ENCODE measurements at regions not wholly inside any gene's neighbourhood (a gene's known extent, or its start where the extent isn't known, plus 50 kb on each side); places are given as distances from the start of the nearest gene placed in this dataset.
"Not testable (repeated sequence)": the region's sequence is repeated elsewhere in the genome, so short reads cannot be mapped to it uniquely, and the experiment has no call there.

DNA sequence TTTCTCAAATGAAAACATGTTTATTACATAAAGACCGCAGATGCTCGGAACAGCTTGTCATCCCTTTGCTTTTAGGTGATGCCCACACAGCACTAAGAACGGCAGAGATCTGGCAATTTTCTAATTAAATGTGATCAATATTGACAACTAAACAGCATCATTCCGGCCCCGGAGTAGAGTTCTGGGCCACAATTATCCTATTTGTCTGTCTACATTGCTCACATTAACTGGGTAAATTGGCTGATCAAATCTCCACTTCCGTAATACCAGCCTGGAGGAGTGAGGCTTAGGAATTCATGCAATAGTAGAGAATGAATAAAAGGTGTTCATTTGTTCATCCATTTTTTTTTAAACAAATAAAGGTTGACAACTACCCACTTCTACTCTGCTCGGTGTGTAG lies 245.1 kb upstream of the C9orf72 start:
- DNase-seq (ENCODE audit: low read depth): no peak
- no peak for TF ChIP-seq CTCF (conservative IDR thresholded peaks at IDR 0.05; ENCODE audit: low read length)
- no peak overlapping the region for H3K4me3 ChIP-seq (ENCODE audit: low read length)

- no peak for DNase-seq (ENCODE audit: low read depth)
- no peak for TF ChIP-seq CTCF (conservative IDR thresholded peaks at IDR 0.05; ENCODE audit: low read length)
- no peak overlapping the region for H3K4me3 ChIP-seq (ENCODE audit: low read length)
These were observed 255.6 kb upstream of the C9orf72 start for GRCh38 chr9:27828908-27829307.

GRCh38 chr9:27829621-27830020 lies 256.3 kb upstream of the C9orf72 start:
- TF ChIP-seq CTCF (conservative IDR thresholded peaks at IDR 0.05; ENCODE audit: low read length): no peak
- DNase-seq (ENCODE audit: low read depth): no peak
- no peak overlapping the region for H3K4me3 ChIP-seq (ENCODE audit: low read length)

GRCh38 chr9:27832108-27832507 lies 258.8 kb upstream of the C9orf72 start:
- not testable (repeated sequence) for DNase-seq (ENCODE audit: low read depth)

DNA sequence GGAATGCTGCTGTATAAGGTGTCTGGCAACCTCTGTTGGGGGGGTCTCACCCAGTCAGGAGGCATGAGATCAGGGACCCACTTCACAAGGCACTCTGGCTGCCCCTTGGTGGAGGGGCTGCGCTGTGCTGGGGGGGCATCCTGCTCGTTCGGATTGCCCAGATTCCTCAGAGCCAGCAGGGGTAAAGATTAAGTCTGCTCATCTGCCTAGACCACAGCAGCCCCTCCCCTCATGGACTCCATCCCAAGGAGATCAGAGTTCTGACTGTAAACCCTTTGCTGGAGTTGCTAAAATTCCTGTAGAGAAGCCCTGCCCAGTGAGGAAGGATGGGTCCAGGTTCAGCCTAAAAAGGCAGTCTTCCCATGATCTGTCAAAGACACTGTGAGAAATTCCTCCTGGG lies 262.0 kb upstream of the C9orf72 start:
- H3K4me3 ChIP-seq (ENCODE audit: low read length): no peak overlapping the region
- TF ChIP-seq CTCF (conservative IDR thresholded peaks at IDR 0.05; ENCODE audit: low read length): no peak
- DNase-seq (ENCODE audit: low read depth): no peak

More at GRCh38 chr9:27832108-27832507, 258.8 kb upstream of the C9orf72 start:
- not testable (repeated sequence) for H3K4me3 ChIP-seq (ENCODE audit: low read length)

DNA sequence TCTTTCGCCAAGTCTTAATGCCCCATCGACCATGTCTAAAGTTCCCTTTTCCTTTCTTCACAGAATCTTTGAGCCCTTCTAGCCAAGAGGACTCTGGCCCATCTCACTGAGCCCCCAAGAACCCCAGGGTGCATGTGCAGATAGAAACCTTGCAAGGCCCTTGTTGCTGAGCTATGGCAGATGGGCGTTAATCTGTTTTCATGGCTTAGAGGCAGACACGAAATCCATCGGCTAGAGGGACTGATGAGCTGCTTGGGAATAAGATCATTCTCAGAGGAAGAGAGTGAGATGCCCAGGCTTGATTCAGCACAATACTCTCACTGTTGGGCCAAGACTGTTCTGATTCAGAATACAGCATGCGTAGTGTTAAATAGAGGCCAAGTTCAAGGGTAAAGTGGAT lies 262.5 kb upstream of the C9orf72 start:
- H3K4me3 ChIP-seq (ENCODE audit: low read length): no peak overlapping the region
- no peak for DNase-seq (ENCODE audit: low read depth)
- TF ChIP-seq CTCF (conservative IDR thresholded peaks at IDR 0.05; ENCODE audit: low read length): no peak

- TF ChIP-seq CTCF (conservative IDR thresholded peaks at IDR 0.05; ENCODE audit: low read length): no peak
- DNase-seq (ENCODE audit: low read depth): no peak
- no peak overlapping the region for H3K4me3 ChIP-seq (ENCODE audit: low read length)
These were observed 263.6 kb upstream of the C9orf72 start for GRCh38 chr9:27836661-27837401.

All from AG10803 (cell line).